ENCODE measurements at regions not wholly inside any gene's neighbourhood (a gene's known extent, or its start where the extent isn't known, plus 50 kb on each side); places are given as distances from the start of the nearest gene placed in this dataset.
"Not testable (repeated sequence)": the region's sequence is repeated elsewhere in the genome, so short reads cannot be mapped to it uniquely, and the experiment has no call there.

DNA sequence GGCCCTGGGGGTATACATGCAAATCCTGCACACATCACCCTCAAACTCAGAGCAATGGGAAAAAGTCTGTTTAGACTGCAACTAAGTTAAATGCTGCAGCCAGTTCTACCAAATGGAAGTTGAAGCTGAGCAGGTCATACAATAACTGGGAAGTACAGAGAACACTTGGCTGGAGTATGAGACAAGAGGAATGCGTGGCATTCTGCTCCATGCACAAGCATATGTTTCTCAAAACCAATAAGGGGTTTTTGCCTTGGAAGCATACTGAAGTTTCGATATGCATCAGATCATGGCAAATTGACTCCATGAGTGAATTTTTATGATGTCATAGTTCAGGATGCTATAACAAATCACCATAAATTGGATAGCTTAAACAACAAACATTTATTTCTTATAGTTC is 193.8 kb downstream of the COL12A1 start:
- no peak for DNase-seq (ENCODE audit: low spot score)
- in situ Hi-C loops (cut with MboI; ENCODE audit: low sequenced_read_pairs, unreplicated experiment), result no loop called here
- TF ChIP-seq, protein P1, sequence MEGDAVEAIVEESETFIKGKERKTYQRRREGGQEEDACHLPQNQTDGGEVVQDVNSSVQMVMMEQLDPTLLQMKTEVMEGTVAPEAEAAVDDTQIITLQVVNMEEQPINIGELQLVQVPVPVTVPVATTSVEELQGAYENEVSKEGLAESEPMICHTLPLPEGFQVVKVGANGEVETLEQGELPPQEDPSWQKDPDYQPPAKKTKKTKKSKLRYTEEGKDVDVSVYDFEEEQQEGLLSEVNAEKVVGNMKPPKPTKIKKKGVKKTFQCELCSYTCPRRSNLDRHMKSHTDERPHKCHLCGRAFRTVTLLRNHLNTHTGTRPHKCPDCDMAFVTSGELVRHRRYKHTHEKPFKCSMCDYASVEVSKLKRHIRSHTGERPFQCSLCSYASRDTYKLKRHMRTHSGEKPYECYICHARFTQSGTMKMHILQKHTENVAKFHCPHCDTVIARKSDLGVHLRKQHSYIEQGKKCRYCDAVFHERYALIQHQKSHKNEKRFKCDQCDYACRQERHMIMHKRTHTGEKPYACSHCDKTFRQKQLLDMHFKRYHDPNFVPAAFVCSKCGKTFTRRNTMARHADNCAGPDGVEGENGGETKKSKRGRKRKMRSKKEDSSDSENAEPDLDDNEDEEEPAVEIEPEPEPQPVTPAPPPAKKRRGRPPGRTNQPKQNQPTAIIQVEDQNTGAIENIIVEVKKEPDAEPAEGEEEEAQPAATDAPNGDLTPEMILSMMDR (IDR thresholded peaks at IDR 0.05; ENCODE audit: borderline replicate concordance, control extremely low read depth, extremely low read depth, insufficient read depth, missing control alignments), result no peak

GRCh38 chr6:75003984-75004383 is 201.9 kb downstream of the COL12A1 start:
- DNase-seq (ENCODE audit: low spot score); in situ Hi-C loops (cut with MboI; ENCODE audit: low sequenced_read_pairs, unreplicated experiment): not testable (repeated sequence)

GRCh38 chr6:74997646-74998045 is 208.2 kb downstream of the COL12A1 start:
- TF ChIP-seq, protein P1 (IDR thresholded peaks at IDR 0.05; ENCODE audit: borderline replicate concordance, control extremely low read depth, extremely low read depth, insufficient read depth, missing control alignments), result no peak
- in situ Hi-C loops (cut with MboI; ENCODE audit: low sequenced_read_pairs, unreplicated experiment), result no loop called here
- DNase-seq (ENCODE audit: low spot score), result no peak

- in situ Hi-C loops (cut with MboI; ENCODE audit: low sequenced_read_pairs, unreplicated experiment), result no loop called here
- DNase-seq (ENCODE audit: low spot score), result no peak
- TF ChIP-seq, protein P1 (IDR thresholded peaks at IDR 0.05; ENCODE audit: borderline replicate concordance, control extremely low read depth, extremely low read depth, insufficient read depth, missing control alignments), result no peak
Measured at GRCh38 chr6:74993136-74993535, 212.7 kb downstream of the COL12A1 start.

GRCh38 chr6:74991573-74992332 is 214.1 kb downstream of the COL12A1 start:
- no peak for DNase-seq (ENCODE audit: low spot score)
- TF ChIP-seq, protein P1 (IDR thresholded peaks at IDR 0.05; ENCODE audit: borderline replicate concordance, control extremely low read depth, extremely low read depth, insufficient read depth, missing control alignments), result no peak
- in situ Hi-C loops (cut with MboI; ENCODE audit: low sequenced_read_pairs, unreplicated experiment), result no loop called here

DNA sequence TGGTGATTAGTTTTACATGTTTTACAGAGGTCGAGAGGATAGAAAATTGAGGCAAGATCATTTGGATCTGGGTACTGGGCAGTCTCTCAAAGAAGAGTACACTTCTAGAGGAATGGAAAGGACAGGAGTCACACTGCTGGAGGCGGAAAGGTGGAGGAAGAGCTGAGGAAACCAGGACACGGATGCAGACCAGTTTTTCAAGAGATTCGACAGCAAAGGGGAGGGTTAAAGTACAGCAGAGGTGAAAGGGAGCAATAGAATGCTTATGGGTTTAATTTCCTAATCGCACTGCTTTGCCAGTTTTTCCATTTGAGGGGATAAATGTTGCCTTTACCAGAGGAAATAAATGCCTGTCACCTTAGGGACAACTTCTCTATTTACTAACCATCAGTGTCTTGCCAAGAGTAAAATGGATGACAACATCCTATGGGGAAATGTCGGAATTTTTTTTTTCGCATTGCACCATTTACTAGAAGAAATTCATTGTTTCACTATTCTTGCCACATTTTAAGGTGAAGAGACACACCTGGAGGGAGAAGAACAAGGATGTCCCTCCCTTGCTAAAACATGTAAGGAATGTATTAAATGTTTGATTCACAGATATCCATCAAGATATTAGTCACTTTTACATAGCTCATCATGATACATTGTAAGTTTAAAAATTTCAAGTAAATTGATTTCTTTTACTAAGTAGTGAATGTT is 226.6 kb downstream of the COL12A1 start:
- in situ Hi-C loops (cut with MboI; ENCODE audit: low sequenced_read_pairs, unreplicated experiment), result no loop called here
- TF ChIP-seq, protein P1 (IDR thresholded peaks at IDR 0.05; ENCODE audit: borderline replicate concordance, control extremely low read depth, extremely low read depth, insufficient read depth, missing control alignments), result no peak
- DNase-seq (ENCODE audit: low spot score), result no peak

- in situ Hi-C loops (cut with MboI; ENCODE audit: low sequenced_read_pairs, unreplicated experiment), result no loop called here
- TF ChIP-seq, protein P1 (IDR thresholded peaks at IDR 0.05; ENCODE audit: borderline replicate concordance, control extremely low read depth, extremely low read depth, insufficient read depth, missing control alignments), result no peak
- DNase-seq (ENCODE audit: low spot score), result no peak
Measured at GRCh38 chr6:74976701-74977100, 229.2 kb downstream of the COL12A1 start.

All from GM13976 (cell line).